Mesenchymal stem cell (in vitro differentiated cells and primary cell): ENCODE measurements at regions not wholly inside any gene's neighbourhood (a gene's known extent, or its start where the extent isn't known, plus 50 kb on each side); places are given as distances from the start of the nearest gene placed in this dataset.

ENCODE experiments used
- DNase-seq: peaks from one replicate; pipeline ENCODE4 v3.0.0-alpha.2; 2013
- H2AFZ ChIP-seq: one replicate; pipeline ENCODE4 v1.6.1; 2013; ENCODE audit warnings: low read depth, mild to moderate bottlenecking, control low read depth, inconsistent platforms, low read length, moderate library complexity
- H2AK5ac ChIP-seq: 2 replicates; pipeline ENCODE4 v1.6.1; 2013; ENCODE audit warnings: low read length, moderate library complexity, mild to moderate bottlenecking, inconsistent platforms; ENCODE audit not compliant: severe bottlenecking
- H2BK120ac ChIP-seq: one replicate; pipeline ENCODE4 v1.6.1; 2013; ENCODE audit warnings: low read depth, mild to moderate bottlenecking, inconsistent platforms, low read length, moderate library complexity
- H2BK12ac ChIP-seq, 2 experiments: one replicate each; pipeline ENCODE4 v1.6.1; 2013; ENCODE audit warnings: inconsistent platforms in 2 of 2, low read length in 2 of 2, mild to moderate bottlenecking in 2 of 2, moderate library complexity in 2 of 2, control low read depth in 1 of 2
- H2BK15ac ChIP-seq: one replicate; pipeline ENCODE4 v1.6.1; 2013; ENCODE audit warnings: mild to moderate bottlenecking, low read depth, inconsistent platforms; ENCODE audit not compliant: poor library complexity, severe bottlenecking
- H2BK5ac ChIP-seq: 2 replicates; pipeline ENCODE4 v1.6.1; 2013; ENCODE audit warnings: low read depth, mild to moderate bottlenecking, low read length, control low read depth, inconsistent platforms; ENCODE audit not compliant: poor library complexity, severe bottlenecking
- H3K14ac ChIP-seq, 2 experiments: one replicate each; pipeline ENCODE4 v1.6.1; 2013; ENCODE audit warnings: inconsistent platforms in 2 of 2, low read length in 2 of 2, control low read depth in 1 of 2, mild to moderate bottlenecking in 1 of 2, moderate library complexity in 1 of 2
- H3K18ac ChIP-seq, 2 experiments: one replicate each; pipeline ENCODE4 v1.6.1; 2013; ENCODE audit warnings: inconsistent platforms in 2 of 2, low read length in 2 of 2, control low read depth in 1 of 2, low read depth in 1 of 2, mild to moderate bottlenecking in 1 of 2
- H3K23ac ChIP-seq, 2 experiments: one replicate each; pipeline ENCODE4 v1.6.1; 2013; ENCODE audit warnings: inconsistent platforms in 2 of 2, low read length in 2 of 2, mild to moderate bottlenecking in 2 of 2, moderate library complexity in 2 of 2, control low read depth in 1 of 2
- H3K27ac ChIP-seq: 2 replicates; pipeline ENCODE4 v1.5.1; 2013; ENCODE audit warnings: mild to moderate bottlenecking, moderate library complexity, low read length, control low read depth, inconsistent platforms; ENCODE audit not compliant: poor library complexity, severe bottlenecking
- H3K27me3 ChIP-seq, 2 experiments: 2 replicates each; pipeline versions ENCODE4 v1.6.1 to v1.7.0; 2013; ENCODE audit warnings: low read length in 2 of 2, mild to moderate bottlenecking in 2 of 2, moderate library complexity in 2 of 2, control low read depth in 1 of 2, inconsistent platforms in 1 of 2; ENCODE audit not compliant: control insufficient read depth in 1 of 2, insufficient read depth in 1 of 2
- H3K36me3 ChIP-seq, 2 experiments: 2 replicates each; pipeline versions ENCODE4 v1.6.1 to v1.7.0; 2013; ENCODE audit warnings: low read length in 2 of 2, control low read depth in 1 of 2, inconsistent platforms in 1 of 2, low read depth in 1 of 2, mild to moderate bottlenecking in 1 of 2; ENCODE audit not compliant: insufficient read depth in 2 of 2, control insufficient read depth in 1 of 2
- H3K4ac ChIP-seq, 2 experiments: one replicate each; pipeline ENCODE4 v1.6.1; 2013; ENCODE audit warnings: inconsistent platforms in 2 of 2, low read length in 2 of 2, mild to moderate bottlenecking in 2 of 2, moderate library complexity in 2 of 2, control low read depth in 1 of 2, low read depth in 1 of 2
- H3K4me1 ChIP-seq: 2 replicates; pipeline ENCODE4 v1.6.1; 2013; ENCODE audit warnings: low read depth, low read length, control low read depth; ENCODE audit not compliant: control insufficient read depth, insufficient read depth
- H3K4me2 ChIP-seq: 2 replicates; pipeline ENCODE4 v1.6.1; 2013; ENCODE audit warnings: low read length, mild to moderate bottlenecking, inconsistent platforms; ENCODE audit not compliant: poor library complexity, severe bottlenecking
- H3K4me3 ChIP-seq, 2 experiments: 2 replicates each; pipeline versions ENCODE4 v1.5.1 to v1.7.0; 2013; ENCODE audit warnings: low read length in 2 of 2, mild to moderate bottlenecking in 2 of 2, control low read depth in 1 of 2, low read depth in 1 of 2; ENCODE audit not compliant: insufficient read depth in 1 of 2
- H3K79me1 ChIP-seq: replicated peaks from 2 replicates; pipeline ENCODE4 v1.6.1; 2013; ENCODE audit warnings: mild to moderate bottlenecking, control low read depth, low read length, inconsistent platforms; ENCODE audit not compliant: poor library complexity, severe bottlenecking
- H3K9ac ChIP-seq: 2 replicates; pipeline ENCODE4 v1.7.0; 2013; ENCODE audit warnings: mild to moderate bottlenecking, low read length, moderate library complexity
- H3K9me3 ChIP-seq: 2 replicates; pipeline ENCODE4 v1.7.0; 2013; ENCODE audit warnings: mild to moderate bottlenecking, low read length; ENCODE audit not compliant: control insufficient read depth
- H4K8ac ChIP-seq: one replicate; pipeline ENCODE4 v1.6.1; 2013; ENCODE audit warnings: inconsistent platforms, mild to moderate bottlenecking, low read length, moderate library complexity
- H4K91ac ChIP-seq: one replicate; pipeline ENCODE4 v1.6.1; 2013; ENCODE audit warnings: mild to moderate bottlenecking, low read length, inconsistent platforms
- WGBS: methylation state at CpG from one replicate; pipeline ENCODE4 v1.1.7; 2013; ENCODE audit warnings: mixed read lengths; 5-methylcytosine and 5-hydroxymethylcytosine counted together

- no peak overlapping the region for H3K4me3 ChIP-seq
- no peak overlapping the region for H2AK5ac ChIP-seq
- H3K9me3 ChIP-seq, result no peaks in the 10 kb centered on the region
- no peaks in the 10 kb centered on the region for H3K27me3 ChIP-seq
- no peaks in the 10 kb centered on the region for H3K4me1 ChIP-seq
- H4K91ac ChIP-seq, result no peak overlapping the region
- H3K79me1 ChIP-seq, result no peaks in the 10 kb centered on the region
- H2AFZ ChIP-seq, result no peak overlapping the region
- no peak overlapping the region for H3K14ac ChIP-seq
- no peak overlapping the region for H3K18ac ChIP-seq
- no peak overlapping the region for H3K4me2 ChIP-seq
- no peak for DNase-seq
- 64% methylated on average over 3 of the region's 3 CpGs for WGBS
- H3K9ac ChIP-seq, result no peak overlapping the region
- H2BK12ac ChIP-seq, result no peak overlapping the region
- no peak overlapping the region for H3K4ac ChIP-seq
- H3K27ac ChIP-seq, result no peak overlapping the region
- H3K23ac ChIP-seq, result no peak overlapping the region
- no peak overlapping the region for H2BK5ac ChIP-seq
- no peak overlapping the region for H2BK15ac ChIP-seq
- H2BK120ac ChIP-seq, result no peak overlapping the region
- no peak overlapping the region for H4K8ac ChIP-seq
- no peaks in the 10 kb centered on the region for H3K36me3 ChIP-seq
Measured at GRCh38 chr5:152218694-152219093, 186.4 kb downstream of the NMUR2 start.

GRCh38 chr5:152205804-152206203, 199.3 kb downstream of the NMUR2 start:
- H3K4ac ChIP-seq, result no peak overlapping the region
- H4K91ac ChIP-seq, result no peak overlapping the region
- H3K79me1 ChIP-seq, result no peaks in the 10 kb centered on the region
- H2AK5ac ChIP-seq, result no peak overlapping the region
- WGBS, result 66% methylated on average over 1 of the region's 1 CpG
- H2BK5ac ChIP-seq, result no peak overlapping the region
- no peak overlapping the region for H4K8ac ChIP-seq
- no peaks in the 10 kb centered on the region for H3K4me1 ChIP-seq
- no peak overlapping the region for H3K9ac ChIP-seq
- no peaks in the 10 kb centered on the region for H3K36me3 ChIP-seq
- DNase-seq, result no peak
- no peak overlapping the region for H3K27ac ChIP-seq
- no peak overlapping the region for H2BK120ac ChIP-seq
- no peak overlapping the region for H3K18ac ChIP-seq
- no peak overlapping the region for H2AFZ ChIP-seq
- H2BK12ac ChIP-seq, result no peak overlapping the region
- no peak overlapping the region for H3K4me3 ChIP-seq
- no peak overlapping the region for H3K4me2 ChIP-seq
- H2BK15ac ChIP-seq, result no peak overlapping the region
- no peaks in the 10 kb centered on the region for H3K27me3 ChIP-seq
- no peak overlapping the region for H3K14ac ChIP-seq
- no peak overlapping the region for H3K23ac ChIP-seq
- H3K9me3 ChIP-seq, result no peaks in the 10 kb centered on the region

- Histone ChIP-seq H2AFZ (no peak overlapping the region), H2AK5ac (no peak overlapping the region), H2BK120ac (no peak overlapping the region), H3K4me2 (no peak overlapping the region), H2BK12ac (no peak overlapping the region), H4K8ac (no peak overlapping the region), H3K9me3 (no peaks in the 10 kb centered on the region), H2BK15ac (no peak overlapping the region), H3K36me3 (no peaks in the 10 kb centered on the region), H3K18ac (no peak overlapping the region), H3K79me1 (no peaks in the 10 kb centered on the region), H3K27me3 (no peaks in the 10 kb centered on the region), H3K4me3 (no peak overlapping the region), H3K14ac (no peak overlapping the region), H4K91ac (no peak overlapping the region), H3K4ac (no peak overlapping the region), H3K23ac (no peak overlapping the region), H2BK5ac (no peak overlapping the region), H3K4me1 (peaks cover 1% of the 10 kb centered on the region), H3K27ac (no peak overlapping the region), H3K9ac (no peak overlapping the region)
- WGBS, result 95% methylated on average over 1 of the region's 1 CpG
- DNase-seq, result no peak
Measured at GRCh38 chr5:152202321-152202720, 202.8 kb downstream of the NMUR2 start.

GRCh38 chr5:152193391-152194107, 211.5 kb downstream of the NMUR2 start:
- Histone ChIP-seq H3K4me1 (peaks cover 1% of the 10 kb centered on the region), H3K4me2 (no peak overlapping the region), H2BK5ac (no peak overlapping the region), H2AFZ (no peak overlapping the region), H3K27ac (no peak overlapping the region), H4K8ac (no peak overlapping the region), H4K91ac (no peak overlapping the region), H3K36me3 (no peaks in the 10 kb centered on the region), H3K27me3 (no peaks in the 10 kb centered on the region), H3K4me3 (no peak overlapping the region), H3K79me1 (no peaks in the 10 kb centered on the region), H3K9me3 (no peaks in the 10 kb centered on the region), H3K9ac (no peak overlapping the region), H3K18ac (no peak overlapping the region), H2BK12ac (no peak overlapping the region), H3K23ac (no peak overlapping the region), H2AK5ac (no peak overlapping the region), H3K14ac (no peak overlapping the region), H2BK120ac (no peak overlapping the region), H3K4ac (no peak overlapping the region), H2BK15ac (no peak overlapping the region)
- no peak for DNase-seq
